ENCODE measurements at regions not wholly inside any gene's neighbourhood (a gene's known extent, or its start where the extent isn't known, plus 50 kb on each side); places are given as distances from the start of the nearest gene placed in this dataset.

GRCh38 chr2:215850380-215850779, 163.0 kb downstream of the MREG start:
- ATAC-seq (no peak), DNase-seq (no peak)
- no peak overlapping the region for H3K27ac ChIP-seq
- no peaks in the 10 kb centered on the region for H3K4me1 ChIP-seq
- intact Hi-C loops (cut with DNase I): no loop called here
- TF ChIP-seq CTCF (IDR thresholded peaks at IDR 0.05): no peak
- no peaks in the 10 kb centered on the region for H3K36me3 ChIP-seq
- no peaks in the 10 kb centered on the region for H3K9me3 ChIP-seq
- H3K4me3 ChIP-seq: no peak overlapping the region
- H3K27me3 ChIP-seq: no peaks in the 10 kb centered on the region

- intact Hi-C loops (cut with DNase I): no loop called here
- no peak overlapping the region for H3K4me3 ChIP-seq
- no peaks in the 10 kb centered on the region for H3K36me3 ChIP-seq
- no peaks in the 10 kb centered on the region for H3K4me1 ChIP-seq
- H3K27me3 ChIP-seq: no peaks in the 10 kb centered on the region
- no peaks in the 10 kb centered on the region for H3K9me3 ChIP-seq
- ATAC-seq: no peak
- no peak for DNase-seq
- no peak for TF ChIP-seq CTCF (IDR thresholded peaks at IDR 0.05)
- no peak overlapping the region for H3K27ac ChIP-seq
Observed at GRCh38 chr2:215849771-215850170, 163.6 kb downstream of the MREG start.

DNA sequence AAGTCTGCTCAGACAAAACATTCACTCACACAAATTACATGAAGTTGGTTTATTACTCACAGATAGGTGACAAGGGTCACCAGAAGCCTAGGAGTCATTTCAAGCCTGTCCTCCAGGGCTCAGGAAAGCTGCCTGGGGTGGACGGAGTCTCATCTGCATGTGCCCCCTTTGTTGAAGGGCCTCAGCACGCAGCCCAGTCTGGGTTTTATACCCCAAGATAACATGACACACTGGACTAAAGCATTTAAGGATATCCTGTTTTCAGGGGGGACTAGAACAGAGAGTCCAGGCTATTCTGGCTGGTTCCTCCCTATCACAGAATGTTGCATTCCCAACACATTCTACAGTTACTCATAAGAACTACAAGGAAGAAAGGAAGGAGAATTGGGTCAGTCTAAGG, 164.7 kb downstream of the MREG start:
- no peak for ATAC-seq
- no peak overlapping the region for H3K27ac ChIP-seq
- intact Hi-C loops (cut with DNase I): no loop called here
- no peaks in the 10 kb centered on the region for H3K27me3 ChIP-seq
- no peak for TF ChIP-seq CTCF (IDR thresholded peaks at IDR 0.05)
- no peaks in the 10 kb centered on the region for H3K36me3 ChIP-seq
- no peaks in the 10 kb centered on the region for H3K9me3 ChIP-seq
- no peaks in the 10 kb centered on the region for H3K4me1 ChIP-seq
- no peak for DNase-seq
- H3K4me3 ChIP-seq: no peak overlapping the region

GRCh38 chr2:215848146-215848545, 165.2 kb downstream of the MREG start:
- DNase-seq (no peak), ATAC-seq (no peak)
- Histone ChIP-seq H3K4me1 (no peaks in the 10 kb centered on the region), H3K4me3 (no peak overlapping the region), H3K27me3 (no peaks in the 10 kb centered on the region), H3K27ac (no peak overlapping the region), H3K36me3 (no peaks in the 10 kb centered on the region), H3K9me3 (no peaks in the 10 kb centered on the region)
- intact Hi-C loops (cut with DNase I): no loop called here
- no peak for TF ChIP-seq CTCF (IDR thresholded peaks at IDR 0.05)

- TF ChIP-seq CTCF (IDR thresholded peaks at IDR 0.05): no peak
- no peaks in the 10 kb centered on the region for H3K4me1 ChIP-seq
- no peak overlapping the region for H3K4me3 ChIP-seq
- no peaks in the 10 kb centered on the region for H3K9me3 ChIP-seq
- intact Hi-C loops (cut with DNase I): no loop called here
- no peak for DNase-seq
- H3K27ac ChIP-seq: no peak overlapping the region
- ATAC-seq: peak; percentile 40
- no peaks in the 10 kb centered on the region for H3K27me3 ChIP-seq
- no peaks in the 10 kb centered on the region for H3K36me3 ChIP-seq
Observed at GRCh38 chr2:215847718-215848117, 165.6 kb downstream of the MREG start.

DNA sequence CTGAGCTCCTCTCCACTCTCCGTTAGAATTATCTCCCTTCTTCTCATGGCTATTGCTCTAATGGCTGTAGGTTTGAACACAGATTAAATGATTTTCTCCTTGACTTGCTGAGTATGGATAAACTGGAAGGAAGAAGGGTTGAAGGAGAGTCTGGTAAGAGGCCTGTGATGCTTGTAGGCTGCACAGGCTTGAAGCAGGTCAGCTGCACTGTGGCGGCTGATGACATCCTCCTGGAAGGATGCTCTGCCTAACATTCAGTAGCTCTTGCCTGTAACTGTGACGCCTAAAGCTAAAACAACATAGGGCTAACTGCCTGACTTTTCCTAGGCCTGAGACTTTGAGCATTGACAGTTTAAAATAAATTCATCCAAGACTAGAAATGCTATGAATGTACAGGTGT, 166.3 kb downstream of the MREG start:
- no peaks in the 10 kb centered on the region for H3K27me3 ChIP-seq
- no peaks in the 10 kb centered on the region for H3K4me1 ChIP-seq
- no peaks in the 10 kb centered on the region for H3K36me3 ChIP-seq
- H3K4me3 ChIP-seq: no peak overlapping the region
- H3K27ac ChIP-seq: no peak overlapping the region
- no peak for TF ChIP-seq CTCF (IDR thresholded peaks at IDR 0.05)
- intact Hi-C loops (cut with DNase I): no loop called here
- ATAC-seq (no peak), DNase-seq (no peak)
- H3K9me3 ChIP-seq: no peaks in the 10 kb centered on the region
